ENCODE measurements at regions not wholly inside any gene's neighbourhood (a gene's known extent, or its start where the extent isn't known, plus 50 kb on each side); places are given as distances from the start of the nearest gene placed in this dataset.

GRCh38 chr11:21894492-21894891 lies 298.4 kb upstream of the ANO5 start:
- CTCF ChIA-PET = no interaction called here
- DNase-seq (ENCODE audit: extremely low spot score) = no peak
- POLR2A ChIA-PET = no interaction called here
- TF ChIP-seq CTCF (IDR thresholded peaks at IDR 0.05; ENCODE audit: control extremely low read depth, extremely low read depth, low read depth, missing control alignments) = no peak

- no peak for TF ChIP-seq CTCF (IDR thresholded peaks at IDR 0.05; ENCODE audit: control extremely low read depth, extremely low read depth, low read depth, missing control alignments)
- CTCF ChIA-PET = interaction anchor here (0.7 to 1.7 kb wide), 3 partner anchors 11 to 349 kb away, joined by 3 to 6 read pairs (median 3); no protein-coding TSS in a partner anchor
- POLR2A ChIA-PET = no interaction called here
- no peak for DNase-seq (ENCODE audit: extremely low spot score)
Measured at GRCh38 chr11:21895686-21896085, 297.2 kb upstream of the ANO5 start.

GRCh38 chr11:21896216-21896615 lies 296.7 kb upstream of the ANO5 start:
- CTCF ChIA-PET = interaction anchor here (0.7 to 1.7 kb wide), 3 partner anchors 11 to 348 kb away, joined by 3 to 6 read pairs (median 3); no protein-coding TSS in a partner anchor
- POLR2A ChIA-PET = no interaction called here
- TF ChIP-seq CTCF (IDR thresholded peaks at IDR 0.05; ENCODE audit: control extremely low read depth, extremely low read depth, low read depth, missing control alignments) = no peak
- DNase-seq (ENCODE audit: extremely low spot score) = no peak

GRCh38 chr11:21896746-21897602 lies 295.9 kb upstream of the ANO5 start:
- no peak for TF ChIP-seq CTCF (IDR thresholded peaks at IDR 0.05; ENCODE audit: control extremely low read depth, extremely low read depth, low read depth, missing control alignments)

GRCh38 chr11:21897752-21898151 lies 295.1 kb upstream of the ANO5 start:
- ChIA-PET CTCF (no interaction called here), POLR2A (no interaction called here)
- no peak for DNase-seq (ENCODE audit: extremely low spot score)
- no peak for TF ChIP-seq CTCF (IDR thresholded peaks at IDR 0.05; ENCODE audit: control extremely low read depth, extremely low read depth, low read depth, missing control alignments)

More at GRCh38 chr11:21896746-21897602, 295.9 kb upstream of the ANO5 start:
- ChIA-PET POLR2A (no interaction called here), CTCF (interaction anchor here (0.7 to 1.7 kb wide), 2 partner anchors 17 to 348 kb away, joined by 3 read pairs; no protein-coding TSS in a partner anchor)
- DNase-seq (ENCODE audit: extremely low spot score) = no peak

- POLR2A ChIA-PET = no interaction called here
- TF ChIP-seq CTCF (IDR thresholded peaks at IDR 0.05; ENCODE audit: control extremely low read depth, extremely low read depth, low read depth, missing control alignments) = no peak
- CTCF ChIA-PET = no interaction called here
- no peak for DNase-seq (ENCODE audit: extremely low spot score)
Measured at GRCh38 chr11:21908211-21908610, 284.7 kb upstream of the ANO5 start.
